RWPE1 (cell line): ENCODE measurements at regions not wholly inside any gene's neighbourhood (a gene's known extent, or its start where the extent isn't known, plus 50 kb on each side); places are given as distances from the start of the nearest gene placed in this dataset.

ENCODE experiments used
- CTCF ChIA-PET: fragments of 350-600 bp; sonication (Branson Sonifier 250); formaldehyde crosslinking; extraction: SDS; loops from one replicate; lab custom pipeline; 2021; lab: Yijun Ruan, JAX
- POLR2A ChIA-PET: fragments of 400-600 bp; formaldehyde crosslinking; extraction: SDS; loops from one replicate; lab custom pipeline; 2020; ENCODE audit warnings: antibody characterized with exemption; ENCODE audit not compliant: low non-redundant PET; lab: Yijun Ruan, JAX
- DNase-seq: peaks from one replicate; pipeline ENCODE4 v3.0.0; 2012; ENCODE audit warnings: low spot score
- H3K27ac ChIP-seq: fragments of 450-650 bp; 2 replicates; pipeline ENCODE4 v1.5.1; 2017
- CTCF ChIP-seq: fragments of 450-650 bp; conservative IDR thresholded peaks from 2 replicates; pipeline ENCODE4 v1.5.1; 2017; ENCODE audit warnings: low read depth, mild to moderate bottlenecking

- no peak for TF ChIP-seq CTCF
- DNase-seq, result no peak
- ChIA-PET POLR2A (no interaction called here), CTCF (no interaction called here)
- H3K27ac ChIP-seq, result no peak overlapping the region
Observed at GRCh38 chr13:84973661-84974060, 825.6 kb downstream of the SLITRK6 start.

GRCh38 chr13:84972907-84973306, 826.3 kb downstream of the SLITRK6 start:
- DNase-seq, result no peak
- TF ChIP-seq CTCF, result no peak
- ChIA-PET CTCF (interaction anchor here (0.6 kb wide), 1 partner anchor 945 kb away, joined by 3 read pairs; no protein-coding TSS in a partner anchor), POLR2A (no interaction called here)
- H3K27ac ChIP-seq, result no peak overlapping the region

DNA sequence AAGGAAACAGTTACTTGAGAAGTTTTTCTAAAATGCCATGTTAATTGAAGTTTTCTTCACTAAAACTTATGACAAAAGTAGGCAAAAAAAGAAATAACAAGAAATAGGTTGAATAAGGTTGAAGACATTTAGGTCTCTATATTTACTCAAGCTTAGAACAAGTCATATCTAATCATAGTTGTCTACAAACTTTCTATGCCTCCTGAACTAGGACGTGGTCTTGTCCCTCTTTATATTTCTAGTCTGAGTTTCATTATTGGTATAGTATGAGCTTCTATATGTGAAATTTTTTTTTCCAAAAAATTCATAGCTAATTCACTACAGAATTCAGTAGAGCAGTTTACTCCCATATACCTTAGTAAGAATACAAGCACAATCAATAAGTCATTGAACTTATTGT, 836.4 kb downstream of the SLITRK6 start:
- DNase-seq, result no peak

GRCh38 chr13:84962141-84962750, 837.0 kb downstream of the SLITRK6 start:
- no peak for DNase-seq
- no peak overlapping the region for H3K27ac ChIP-seq
- POLR2A ChIA-PET, result no interaction called here
- TF ChIP-seq CTCF, result no peak
- CTCF ChIA-PET, result interaction anchor here (0.7 kb wide), 1 partner anchor 117 kb away, joined by 3 read pairs; no protein-coding TSS in a partner anchor

More for the DNA sequence above, 836.4 kb downstream of the SLITRK6 start:
- TF ChIP-seq CTCF, result no peak
- POLR2A ChIA-PET, result no interaction called here
- H3K27ac ChIP-seq, result no peak overlapping the region
- CTCF ChIA-PET, result interaction anchor here (0.7 kb wide), 1 partner anchor 117 kb away, joined by 3 read pairs; no protein-coding TSS in a partner anchor

GRCh38 chr13:84961023-84961422, 838.2 kb downstream of the SLITRK6 start:
- ChIA-PET POLR2A (no interaction called here), CTCF (no interaction called here)
- no peak overlapping the region for H3K27ac ChIP-seq
- TF ChIP-seq CTCF, result no peak
- no peak for DNase-seq

DNA sequence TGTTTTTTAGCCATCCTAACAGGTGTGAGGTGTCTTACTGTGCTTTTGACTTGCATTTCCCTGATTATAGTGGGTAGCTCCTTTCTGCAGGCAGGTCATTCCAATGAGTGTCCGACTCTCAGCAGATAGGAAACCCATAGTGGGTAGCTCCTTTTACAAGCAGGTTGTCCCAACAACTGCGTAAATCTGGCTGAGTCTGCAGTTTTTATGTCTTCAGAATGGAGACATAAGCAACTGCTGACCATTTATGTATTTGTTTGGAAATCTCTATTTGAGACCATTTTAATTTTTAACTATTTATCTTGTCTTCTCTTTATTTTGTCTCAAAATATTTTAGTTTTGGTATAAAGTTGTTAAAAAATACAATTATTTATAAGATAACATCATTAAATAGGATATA, 839.4 kb downstream of the SLITRK6 start:
- no peak overlapping the region for H3K27ac ChIP-seq
- no peak for TF ChIP-seq CTCF
- no peak for DNase-seq
- POLR2A ChIA-PET, result no interaction called here
- CTCF ChIA-PET, result interaction anchor here (0.6 kb wide), 1 partner anchor 649 kb away, joined by 4 read pairs; no protein-coding TSS in a partner anchor
